Fibroblast of skin of right biceps (primary cell): ENCODE measurements at regions not wholly inside any gene's neighbourhood (a gene's known extent, or its start where the extent isn't known, plus 50 kb on each side); places are given as distances from the start of the nearest gene placed in this dataset.

ENCODE experiments used
- DNase-seq: peaks from one replicate; pipeline ENCODE4 v3.0.0-alpha.2; 2013

GRCh38 chr12:95607642-95608041 lies 56.4 kb upstream of the USP44 start:
- DNase-seq, result no peak

- DNase-seq, result no peak
Observed at GRCh38 chr12:95605875-95606274, 54.6 kb upstream of the USP44 start.

- DNase-seq, result peak; percentile 73
Observed at GRCh38 chr12:95605087-95605486, 53.8 kb upstream of the USP44 start.

- no peak for DNase-seq
Observed at GRCh38 chr12:95603351-95604145, 52.3 kb upstream of the USP44 start.

GRCh38 chr12:95601091-95601961 lies 50.0 kb upstream of the USP44 start:
- peak; percentile 50 for DNase-seq
